Uterus (tissue), 2 donors: ENCODE measurements at regions not wholly inside any gene's neighbourhood (a gene's known extent, or its start where the extent isn't known, plus 50 kb on each side); places are given as distances from the start of the nearest gene placed in this dataset.

Source experiments
- CTCF ChIP-seq, 4 experiments: fragments of 200-600 bp in 2 of 4; fragments of 450-650 bp in 2 of 4; sonication (generic) in 2 of 4; IDR thresholded peaks; one replicate each; pipeline ENCODE4 v1.5.1; 2016 to 2019; ENCODE audit warnings: antibody characterized with exemption in 4 of 4, mild to moderate bottlenecking in 2 of 4, moderate library complexity in 1 of 4
- POLR2A ChIP-seq, 2 donors: fragments of 450-650 bp; IDR thresholded peaks; one replicate each; pipeline ENCODE4 v1.6.1; 2016; ENCODE audit warnings: antibody characterized with exemption in 2 of 2, mild to moderate bottlenecking in 1 of 2, moderate library complexity in 1 of 2

- TF ChIP-seq POLR2A (IDR thresholded peaks at IDR 0.05): no peak
- TF ChIP-seq CTCF (IDR thresholded peaks at IDR 0.05): no peak
These were observed 353.9 kb upstream of the MEF2C start for GRCh38 chr5:89236900-89237299.
